Keratinocyte (primary cell): ENCODE measurements at regions not wholly inside any gene's neighbourhood (a gene's known extent, or its start where the extent isn't known, plus 50 kb on each side); places are given as distances from the start of the nearest gene placed in this dataset.

Source experiments
- DNase-seq: peaks from one replicate; pipeline ENCODE4 v3.0.0-alpha.2; 2011; ENCODE audit warnings: low read depth, missing footprints, low spot score
- FAIRE-seq: peaks from 2 replicates; lab custom pipeline; 2011; peaks lifted over from hg19 to GRCh38; lab: Jason Lieb, UNC
- H2AFZ ChIP-seq: 2 replicates; pipeline ENCODE4 v1.6.0; 2012; ENCODE audit warnings: low read length, control low read depth, inconsistent platforms; ENCODE audit not compliant: control insufficient read depth
- H3K27ac ChIP-seq: 2 replicates; pipeline ENCODE4 v1.5.1; 2011; ENCODE audit warnings: low read length; ENCODE audit not compliant: control insufficient read depth, insufficient read depth
- H3K27me3 ChIP-seq: 3 replicates; pipeline ENCODE4 v1.6.0; 2011; ENCODE audit warnings: low read length; ENCODE audit not compliant: control insufficient read depth, insufficient read depth; ENCODE audit errors: extremely low read depth
- H3K36me3 ChIP-seq, 2 experiments: 2 replicates in 1 of 2; 3 replicates in 1 of 2; pipeline ENCODE4 v1.5.1; 2011; ENCODE audit warnings: low read length in 2 of 2, mild to moderate bottlenecking in 1 of 2; ENCODE audit not compliant: control insufficient read depth in 2 of 2, insufficient read depth in 2 of 2; ENCODE audit errors: extremely low read depth in 1 of 2
- H3K4me1 ChIP-seq: 3 replicates; pipeline ENCODE4 v1.5.1; 2011; ENCODE audit warnings: low read length; ENCODE audit not compliant: control insufficient read depth, insufficient read depth; ENCODE audit errors: extremely low read depth
- H3K4me2 ChIP-seq: 3 replicates; pipeline ENCODE4 v1.6.0; 2011; ENCODE audit warnings: low read depth, low read length; ENCODE audit not compliant: control insufficient read depth, insufficient read depth; ENCODE audit errors: extremely low read depth
- H3K4me3 ChIP-seq, 3 experiments: fragments of 200-600 bp in 1 of 3; sonication (generic) in 1 of 3; 2 replicates in 2 of 3; 3 replicates in 1 of 3; pipeline ENCODE4 v1.5.1; 2011 to 2016; ENCODE audit warnings: low read length in 3 of 3, mild to moderate bottlenecking in 3 of 3, control low read depth in 2 of 3, inconsistent platforms in 1 of 3, low read depth in 1 of 3, mixed read lengths in 1 of 3, mixed run types in 1 of 3, moderate library complexity in 1 of 3; ENCODE audit not compliant: control insufficient read depth in 2 of 3, insufficient read depth in 2 of 3; ENCODE audit errors: extremely low read depth in 1 of 3
- H3K79me2 ChIP-seq: 2 replicates; pipeline ENCODE4 v1.6.0; 2012; ENCODE audit warnings: low read length; ENCODE audit not compliant: control insufficient read depth, insufficient read depth
- H3K9ac ChIP-seq: 3 replicates; pipeline ENCODE4 v1.6.0; 2011; ENCODE audit warnings: low read length; ENCODE audit not compliant: control insufficient read depth, insufficient read depth; ENCODE audit errors: extremely low read depth
- H3K9me1 ChIP-seq: 3 replicates; pipeline ENCODE4 v1.6.0; 2011; ENCODE audit warnings: low read length; ENCODE audit not compliant: control insufficient read depth, insufficient read depth; ENCODE audit errors: extremely low read depth
- H3K9me3 ChIP-seq: 2 replicates; pipeline ENCODE4 v1.5.1; 2012; ENCODE audit warnings: low read depth, low read length; ENCODE audit not compliant: control insufficient read depth
- H4K20me1 ChIP-seq: 3 replicates; pipeline ENCODE4 v1.6.0; 2011; ENCODE audit warnings: low read length; ENCODE audit not compliant: control insufficient read depth, insufficient read depth; ENCODE audit errors: extremely low read depth
- EZH2 ChIP-seq: IDR thresholded peaks from one replicate; pipeline ENCODE4 v1.6.1; 2012; ENCODE audit warnings: inconsistent platforms, mild to moderate bottlenecking, low read length, moderate library complexity
- dilution Hi-C: fragments of 300-500 bp; cut with MboI; formaldehyde crosslinking; loops from one replicate; pipeline ENCODE4 v1.7.0; 2020; ENCODE audit warnings: low sequenced_read_pairs; ENCODE audit not compliant: extremely low pct_ligation_motif_present
- TF ChIP-seq, protein P1 (sequence below), 3 experiments: IDR thresholded peaks in 1 of 3; conservative IDR thresholded peaks in 1 of 3; optimal IDR thresholded peaks in 1 of 3; 2 replicates in 2 of 3; 3 replicates in 1 of 3; pipeline versions ENCODE3 to v1.5.1; 2011; ENCODE audit warnings: low read length in 3 of 3, mild to moderate bottlenecking in 3 of 3, moderate library complexity in 2 of 3, control low read depth in 1 of 3, inconsistent platforms in 1 of 3; ENCODE audit not compliant: insufficient read depth in 2 of 3; ENCODE audit errors: extremely low read depth in 1 of 3

DNA sequence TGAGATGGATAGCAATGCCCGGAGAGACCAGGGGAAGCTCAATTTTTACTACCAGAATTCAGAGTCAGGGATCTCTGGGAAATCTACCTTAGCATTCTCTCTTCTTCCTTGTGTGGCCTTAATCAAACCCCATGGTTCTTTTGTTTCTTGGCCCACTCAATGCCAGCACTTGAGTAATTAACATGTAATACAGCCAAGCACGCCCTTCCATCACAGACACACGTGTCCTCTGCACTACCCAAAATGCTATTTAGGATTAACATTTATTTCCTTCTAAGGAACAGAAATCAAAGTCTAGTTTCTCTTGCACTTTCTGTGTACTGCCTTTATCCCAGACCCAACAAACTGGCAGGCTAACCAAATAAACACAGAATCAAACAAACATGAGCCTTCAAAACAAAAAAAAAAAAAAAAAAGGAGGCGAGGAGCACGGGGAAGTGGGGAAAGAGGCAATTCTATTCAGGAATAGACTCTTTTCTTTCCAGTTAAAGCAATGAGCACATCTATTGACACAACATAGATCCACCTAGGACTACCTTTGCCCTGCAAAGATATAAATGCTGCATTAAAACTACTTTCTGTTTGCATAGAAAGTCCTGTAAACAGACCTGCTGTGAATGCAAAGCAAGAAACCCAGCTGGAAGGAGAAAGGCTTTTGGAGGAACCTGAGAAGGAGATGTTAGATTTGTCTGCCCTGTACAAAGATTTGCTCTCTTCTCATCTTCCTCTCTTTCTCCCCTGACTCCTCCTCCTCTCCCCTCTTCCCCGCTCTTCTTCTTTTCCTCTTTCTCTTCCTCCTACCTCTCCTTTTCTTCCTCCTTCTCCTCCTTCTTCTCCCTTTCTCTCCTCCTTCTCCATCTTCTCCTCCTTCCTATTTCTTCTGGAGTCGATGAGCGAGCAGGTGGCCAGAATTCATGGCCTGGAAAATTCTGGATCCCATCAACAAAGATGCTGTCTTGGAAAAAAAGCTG is 294.4 kb downstream of the NPIPA8 start:
- no peaks in the 10 kb centered on the region for H3K27me3 ChIP-seq

DNA sequence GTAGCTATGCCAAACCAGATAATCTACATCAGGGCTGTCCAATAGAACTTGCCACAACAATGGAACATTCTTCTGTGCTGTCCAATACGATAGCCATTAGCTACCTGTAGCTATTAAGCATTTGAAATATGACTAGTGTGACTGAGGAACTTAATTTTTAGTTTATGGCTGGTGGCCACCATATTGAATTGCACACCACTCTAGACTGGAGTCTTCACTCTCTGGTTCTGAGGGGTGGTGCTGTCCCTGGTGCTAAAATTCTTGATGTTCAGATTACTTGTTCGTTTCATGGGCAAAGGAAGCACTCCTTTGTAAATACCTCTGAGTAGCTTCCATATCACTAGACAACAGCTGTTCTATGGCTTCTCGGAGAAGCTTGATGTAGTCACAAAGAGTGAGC is 296.6 kb downstream of the NPIPA8 start:
- Histone ChIP-seq H3K9me1 (no peaks in the 10 kb centered on the region), H3K4me3 (no peak overlapping the region), H3K4me1 (no peaks in the 10 kb centered on the region), H4K20me1 (no peaks in the 10 kb centered on the region), H3K27ac (no peak overlapping the region), H2AFZ (no peak overlapping the region), H3K9ac (no peak overlapping the region), H3K9me3 (no peaks in the 10 kb centered on the region), H3K4me2 (no peak overlapping the region), H3K79me2 (no peaks in the 10 kb centered on the region), H3K36me3 (no peaks in the 10 kb centered on the region), H3K27me3 (no peaks in the 10 kb centered on the region)
- no peak for FAIRE-seq
- dilution Hi-C loops: no loop called here
- TF ChIP-seq, protein P1, sequence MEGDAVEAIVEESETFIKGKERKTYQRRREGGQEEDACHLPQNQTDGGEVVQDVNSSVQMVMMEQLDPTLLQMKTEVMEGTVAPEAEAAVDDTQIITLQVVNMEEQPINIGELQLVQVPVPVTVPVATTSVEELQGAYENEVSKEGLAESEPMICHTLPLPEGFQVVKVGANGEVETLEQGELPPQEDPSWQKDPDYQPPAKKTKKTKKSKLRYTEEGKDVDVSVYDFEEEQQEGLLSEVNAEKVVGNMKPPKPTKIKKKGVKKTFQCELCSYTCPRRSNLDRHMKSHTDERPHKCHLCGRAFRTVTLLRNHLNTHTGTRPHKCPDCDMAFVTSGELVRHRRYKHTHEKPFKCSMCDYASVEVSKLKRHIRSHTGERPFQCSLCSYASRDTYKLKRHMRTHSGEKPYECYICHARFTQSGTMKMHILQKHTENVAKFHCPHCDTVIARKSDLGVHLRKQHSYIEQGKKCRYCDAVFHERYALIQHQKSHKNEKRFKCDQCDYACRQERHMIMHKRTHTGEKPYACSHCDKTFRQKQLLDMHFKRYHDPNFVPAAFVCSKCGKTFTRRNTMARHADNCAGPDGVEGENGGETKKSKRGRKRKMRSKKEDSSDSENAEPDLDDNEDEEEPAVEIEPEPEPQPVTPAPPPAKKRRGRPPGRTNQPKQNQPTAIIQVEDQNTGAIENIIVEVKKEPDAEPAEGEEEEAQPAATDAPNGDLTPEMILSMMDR (optimal IDR thresholded peaks at IDR 0.05 in 1 of 3, IDR thresholded peaks at IDR 0.05 in 1 of 3, conservative IDR thresholded peaks at IDR 0.05 in 1 of 3; ENCODE audit: extremely low read depth in 1 of 3, insufficient read depth in 2 of 3, low read length in 3 of 3): no peak
- TF ChIP-seq EZH2: no peak
- DNase-seq: no peak

More for the DNA sequence above, 294.4 kb downstream of the NPIPA8 start:
- H3K9ac ChIP-seq: no peak overlapping the region
- no peaks in the 10 kb centered on the region for H3K36me3 ChIP-seq
- H3K4me1 ChIP-seq: no peaks in the 10 kb centered on the region
- TF ChIP-seq, protein P1 (optimal IDR thresholded peaks at IDR 0.05 in 1 of 3, IDR thresholded peaks at IDR 0.05 in 1 of 3, conservative IDR thresholded peaks at IDR 0.05 in 1 of 3; ENCODE audit: extremely low read depth in 1 of 3, insufficient read depth in 2 of 3, low read length in 3 of 3): no peak
- TF ChIP-seq EZH2: no peak
- no peak overlapping the region for H3K4me3 ChIP-seq
- no peaks in the 10 kb centered on the region for H3K9me1 ChIP-seq
- H3K9me3 ChIP-seq: no peaks in the 10 kb centered on the region
- no peaks in the 10 kb centered on the region for H4K20me1 ChIP-seq
- no peaks in the 10 kb centered on the region for H3K79me2 ChIP-seq
- DNase-seq (no peak), FAIRE-seq (no peak)
- H2AFZ ChIP-seq: no peak overlapping the region
- no peak overlapping the region for H3K27ac ChIP-seq
- dilution Hi-C loops: no loop called here
- H3K4me2 ChIP-seq: no peak overlapping the region
